Hepatocyte (in vitro differentiated cells): ENCODE measurements at regions not wholly inside any gene's neighbourhood (a gene's known extent, or its start where the extent isn't known, plus 50 kb on each side); places are given as distances from the start of the nearest gene placed in this dataset.

Source experiments
- EZH2 ChIP-seq: fragments of 200-600 bp; sonication (generic); IDR thresholded peaks from 2 replicates; pipeline ENCODE4 v1.6.1; 2016; ENCODE audit warnings: antibody characterized with exemption, mild to moderate bottlenecking, borderline replicate concordance
- TF ChIP-seq, protein P1 (sequence below): fragments of 200-600 bp; sonication (generic); IDR thresholded peaks from 2 replicates; pipeline ENCODE4 v1.5.1; 2016; ENCODE audit warnings: antibody characterized with exemption, mild to moderate bottlenecking; ENCODE audit not compliant: poor library complexity

DNA sequence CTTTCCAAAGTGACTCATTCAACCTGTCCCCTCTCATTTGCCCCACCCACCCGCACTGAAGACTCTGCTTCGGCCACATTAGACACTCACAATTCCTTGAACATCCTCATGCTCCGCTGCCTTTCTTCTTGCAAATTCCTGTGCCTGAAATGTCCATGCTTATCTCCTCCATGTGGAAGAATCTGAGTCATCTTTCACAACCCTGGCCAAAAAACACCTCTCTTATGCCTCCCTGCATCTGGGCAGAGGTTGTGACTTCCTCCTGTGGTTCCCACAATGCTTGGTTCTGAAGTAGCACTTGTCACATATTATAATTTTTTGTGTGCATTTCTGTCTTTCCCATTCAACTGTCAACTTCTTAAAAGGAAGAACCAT is 238.6 kb downstream of the ENC1 start:
- TF ChIP-seq, protein P1, sequence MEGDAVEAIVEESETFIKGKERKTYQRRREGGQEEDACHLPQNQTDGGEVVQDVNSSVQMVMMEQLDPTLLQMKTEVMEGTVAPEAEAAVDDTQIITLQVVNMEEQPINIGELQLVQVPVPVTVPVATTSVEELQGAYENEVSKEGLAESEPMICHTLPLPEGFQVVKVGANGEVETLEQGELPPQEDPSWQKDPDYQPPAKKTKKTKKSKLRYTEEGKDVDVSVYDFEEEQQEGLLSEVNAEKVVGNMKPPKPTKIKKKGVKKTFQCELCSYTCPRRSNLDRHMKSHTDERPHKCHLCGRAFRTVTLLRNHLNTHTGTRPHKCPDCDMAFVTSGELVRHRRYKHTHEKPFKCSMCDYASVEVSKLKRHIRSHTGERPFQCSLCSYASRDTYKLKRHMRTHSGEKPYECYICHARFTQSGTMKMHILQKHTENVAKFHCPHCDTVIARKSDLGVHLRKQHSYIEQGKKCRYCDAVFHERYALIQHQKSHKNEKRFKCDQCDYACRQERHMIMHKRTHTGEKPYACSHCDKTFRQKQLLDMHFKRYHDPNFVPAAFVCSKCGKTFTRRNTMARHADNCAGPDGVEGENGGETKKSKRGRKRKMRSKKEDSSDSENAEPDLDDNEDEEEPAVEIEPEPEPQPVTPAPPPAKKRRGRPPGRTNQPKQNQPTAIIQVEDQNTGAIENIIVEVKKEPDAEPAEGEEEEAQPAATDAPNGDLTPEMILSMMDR, result no peak
- TF ChIP-seq EZH2, result no peak
